Stimulated activated naive CD8-positive, alpha-beta T cell treated with anti-CD3 and anti-CD28 coated beads, Interleukin-15, Interleukin-2, amounts not matched to agents 100 U/mL and 50 U/mL, for 24 hours (primary cell): ENCODE measurements at regions not wholly inside any gene's neighbourhood (a gene's known extent, or its start where the extent isn't known, plus 50 kb on each side); places are given as distances from the start of the nearest gene placed in this dataset.

Experiments
- ATAC-seq: fragments of 150-1000 bp; cut with Tn5 transposase; one replicate; pipeline ENCODE4 v1.10.0; 2021
- DNase-seq: peaks from one replicate; pipeline ENCODE4 v3.0.0; 2021

- DNase-seq (no peak), ATAC-seq (no peak)
Observed at GRCh38 chr3:39750712-39751111, 58.7 kb upstream of the MYRIP start.

- DNase-seq (no peak), ATAC-seq (no peak)
Observed at GRCh38 chr3:39751286-39751685, 58.1 kb upstream of the MYRIP start.

- ATAC-seq (no peak), DNase-seq (no peak)
Observed at GRCh38 chr3:39752019-39752637, 57.3 kb upstream of the MYRIP start.

DNA sequence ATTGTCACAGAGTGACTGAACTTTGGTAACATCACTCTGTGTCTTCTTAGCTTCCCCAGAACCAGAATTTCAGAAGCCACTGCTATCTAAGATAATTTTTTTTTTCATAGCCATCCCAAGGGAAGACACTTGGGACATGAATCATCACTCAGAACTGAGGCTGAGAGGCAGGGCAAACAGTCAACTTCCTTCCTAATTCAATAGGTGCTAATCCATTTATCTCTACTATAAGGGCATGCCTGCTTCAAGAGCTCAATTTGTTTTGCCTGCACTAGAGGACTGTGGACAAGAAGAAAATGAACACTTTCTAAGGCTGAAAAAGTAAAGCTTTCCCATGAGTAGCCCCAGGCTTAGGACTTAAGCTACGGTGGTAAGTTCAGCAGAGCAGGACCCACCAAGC is 56.7 kb upstream of the MYRIP start:
- ATAC-seq = no peak

DNA sequence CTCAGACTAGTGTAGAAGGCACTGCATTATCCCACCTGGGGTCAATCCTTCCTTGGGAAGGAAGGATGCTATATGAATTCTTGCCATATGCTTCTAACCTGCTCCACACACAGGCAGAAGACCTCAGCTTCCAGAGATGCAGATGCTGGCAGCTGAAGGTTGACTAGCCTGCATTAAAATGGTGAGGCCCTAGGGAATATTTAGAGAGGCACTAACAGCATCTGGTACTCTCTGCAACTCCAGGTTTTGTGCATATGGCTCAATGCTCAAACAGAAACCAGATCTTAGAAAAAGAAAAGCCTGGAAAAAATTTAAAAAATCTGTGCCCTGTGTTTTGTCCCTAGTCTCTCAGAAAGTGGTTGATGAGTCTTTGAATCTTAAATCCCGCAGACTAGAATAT is 56.0 kb upstream of the MYRIP start:
- no peak for DNase-seq
- ATAC-seq = no peak

More for the DNA sequence above, 56.7 kb upstream of the MYRIP start:
- no peak for DNase-seq

- DNase-seq (no peak), ATAC-seq (no peak)
Observed at GRCh38 chr3:39754549-39754948, 54.9 kb upstream of the MYRIP start.

DNA sequence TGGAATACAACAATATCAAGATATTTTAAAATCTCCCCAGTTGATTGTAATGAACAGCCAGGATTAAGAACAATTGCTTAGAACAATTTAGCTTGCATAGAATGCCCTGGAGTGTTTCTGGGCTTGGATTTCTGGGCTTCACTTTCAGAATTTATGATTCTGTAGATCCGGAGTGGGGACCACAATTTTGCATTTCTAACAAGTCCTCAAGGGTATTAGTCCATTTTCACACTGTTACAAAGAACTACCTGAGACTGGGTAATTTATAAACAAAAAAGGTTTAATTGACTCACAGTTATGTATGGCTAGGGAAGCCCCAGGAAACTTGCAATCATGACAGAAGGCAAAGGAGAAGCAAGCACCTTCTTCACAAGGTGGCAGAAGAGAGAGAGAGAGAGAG is 54.3 kb upstream of the MYRIP start:
- no peak for DNase-seq
- ATAC-seq = no peak

DNA sequence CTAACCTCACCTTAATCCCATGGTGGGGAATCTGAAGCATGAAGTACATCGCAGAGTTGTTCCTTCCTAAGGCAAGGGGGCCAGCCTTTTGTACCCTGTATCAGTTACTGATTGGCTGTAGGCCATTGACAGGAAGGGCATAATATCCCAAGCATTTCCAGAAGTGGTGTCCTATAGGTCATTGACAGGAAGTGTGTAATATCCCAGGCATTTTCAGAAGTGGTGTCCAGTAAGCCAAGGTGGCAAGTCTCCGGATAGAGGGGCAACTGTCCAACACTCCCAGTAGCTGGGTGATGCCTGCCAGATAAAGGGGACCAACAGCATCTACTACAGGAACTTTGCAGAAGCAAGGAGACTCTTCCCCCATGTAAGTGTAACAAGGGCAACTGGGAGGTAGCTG is 52.1 kb upstream of the MYRIP start:
- no peak for DNase-seq
- no peak for ATAC-seq
